Cerebellar cortex (tissue), 1 donor: ENCODE measurements at regions not wholly inside any gene's neighbourhood (a gene's known extent, or its start where the extent isn't known, plus 50 kb on each side); places are given as distances from the start of the nearest gene placed in this dataset.

ENCODE experiments used
- DNase-seq: peaks from one replicate; pipeline ENCODE4 v3.0.0-alpha.2; 2015; ENCODE audit warnings: low spot score

DNA sequence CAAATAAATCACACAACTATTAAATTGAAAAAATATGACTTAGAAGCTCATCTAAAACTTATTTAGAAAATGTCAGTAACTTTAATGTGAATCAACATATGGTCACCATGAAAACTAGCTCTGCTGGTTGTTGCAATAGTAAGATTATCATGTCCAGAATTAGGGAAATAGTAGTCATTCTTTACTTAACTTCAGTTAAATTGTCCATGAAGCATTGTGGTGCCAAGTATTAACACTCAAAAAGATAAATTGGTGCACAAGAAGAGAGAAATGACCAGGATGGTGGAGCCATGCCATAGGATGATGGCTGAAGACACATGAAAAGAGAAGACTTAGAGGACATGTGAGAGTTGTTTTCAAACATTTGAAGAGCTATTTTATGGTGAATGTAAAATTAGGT lies 130.2 kb upstream of the PTGFR start:
- DNase-seq, result no peak

GRCh38 chr1:78367700-78368099 lies 123.1 kb upstream of the PTGFR start:
- DNase-seq, result no peak

GRCh38 chr1:78369546-78369945 lies 121.2 kb upstream of the PTGFR start:
- DNase-seq, result no peak

GRCh38 chr1:78370356-78370755 lies 120.4 kb upstream of the PTGFR start:
- no peak for DNase-seq

GRCh38 chr1:78370779-78371482 lies 119.8 kb upstream of the PTGFR start:
- no peak for DNase-seq

DNA sequence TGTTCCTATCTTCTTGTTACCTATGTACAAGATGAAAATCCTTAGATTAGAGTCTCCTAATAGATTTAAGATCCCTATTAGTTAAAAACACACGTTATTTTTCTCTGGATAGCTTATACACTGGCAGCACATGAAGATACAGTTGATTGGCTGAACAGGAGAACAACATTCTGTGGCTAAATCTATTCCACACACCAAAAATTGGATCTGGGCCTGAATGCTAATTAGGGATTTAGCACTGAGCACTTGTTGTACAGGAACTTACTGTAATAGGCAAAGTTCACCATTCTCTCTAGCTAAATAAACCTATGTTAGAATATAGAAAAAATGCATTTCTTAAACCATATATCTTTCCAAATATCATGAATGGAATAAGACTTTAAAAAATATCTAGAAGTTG lies 117.1 kb upstream of the PTGFR start:
- no peak for DNase-seq

- no peak for DNase-seq
Observed at GRCh38 chr1:78375996-78376395, 114.8 kb upstream of the PTGFR start.

GRCh38 chr1:78377356-78377928 lies 113.3 kb upstream of the PTGFR start:
- no peak for DNase-seq

- DNase-seq, result no peak
Observed at GRCh38 chr1:78383923-78384322, 106.9 kb upstream of the PTGFR start.

- no peak for DNase-seq
Observed at GRCh38 chr1:78385744-78386462, 104.9 kb upstream of the PTGFR start.

- no peak for DNase-seq
Observed at GRCh38 chr1:78387201-78387600, 103.6 kb upstream of the PTGFR start.

- no peak for DNase-seq
Observed at GRCh38 chr1:78387871-78388270, 102.9 kb upstream of the PTGFR start.

DNA sequence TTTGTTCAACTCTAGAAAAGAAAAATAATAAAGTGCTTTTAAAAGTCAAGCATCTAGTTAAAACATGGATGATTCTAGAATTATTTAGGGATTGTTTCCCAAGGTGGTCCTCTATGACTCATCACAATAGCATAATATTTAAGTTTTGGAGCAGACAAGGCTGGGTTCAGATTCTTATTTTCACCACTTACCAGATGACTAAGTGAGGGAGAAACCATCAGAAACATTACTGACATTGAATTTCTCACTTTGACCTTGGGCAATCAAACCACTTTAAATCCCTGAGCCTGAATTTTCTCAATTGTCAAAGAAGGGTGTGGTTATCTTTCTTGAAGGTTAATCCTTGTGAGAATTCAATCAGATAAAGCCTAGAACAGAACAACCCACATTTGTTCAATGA lies 102.5 kb upstream of the PTGFR start:
- DNase-seq, result no peak

- DNase-seq, result no peak
Observed at GRCh38 chr1:78401148-78401547, 89.6 kb upstream of the PTGFR start.

DNA sequence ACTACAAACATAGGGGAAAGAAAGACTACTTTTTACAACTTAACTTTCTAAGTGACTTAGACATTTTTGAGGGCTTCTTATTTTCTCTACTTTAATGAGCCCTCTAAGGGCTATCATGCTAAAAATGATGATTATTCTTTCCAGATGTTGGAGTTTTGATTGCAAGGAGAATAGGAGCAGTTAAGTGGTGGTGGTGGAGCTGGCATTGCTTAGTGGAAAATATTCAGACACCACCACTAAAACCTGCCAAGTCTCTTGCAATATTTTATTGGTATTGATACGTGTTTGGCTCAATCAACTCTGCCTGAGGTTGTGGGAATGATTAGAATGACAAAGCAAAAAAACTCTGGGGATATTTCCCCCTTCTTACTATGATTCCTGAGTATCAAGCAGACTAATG lies 82.6 kb upstream of the PTGFR start:
- no peak for DNase-seq

GRCh38 chr1:78408810-78409209 lies 82.0 kb upstream of the PTGFR start:
- DNase-seq, result no peak

- no peak for DNase-seq
Observed at GRCh38 chr1:78410643-78411042, 80.1 kb upstream of the PTGFR start.

DNA sequence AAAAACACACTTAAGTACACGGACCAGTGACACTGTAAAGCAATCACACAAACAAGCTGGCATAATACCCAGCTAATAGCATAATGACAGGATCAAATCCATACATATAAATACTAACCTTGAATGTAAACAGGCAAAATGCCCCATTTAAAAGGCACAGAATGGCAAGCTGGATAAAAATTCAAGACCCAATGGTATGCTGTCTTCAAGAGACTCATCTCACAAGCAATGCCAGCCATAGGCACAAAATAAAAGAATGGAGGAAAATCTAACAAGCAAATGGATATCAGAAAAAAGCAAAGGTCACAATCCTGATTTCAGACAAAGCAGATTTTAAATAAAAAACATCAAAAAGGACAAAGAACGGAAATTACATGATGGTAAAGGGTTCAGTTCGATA lies 79.1 kb upstream of the PTGFR start:
- DNase-seq, result no peak

- no peak for DNase-seq
Observed at GRCh38 chr1:78415165-78415564, 75.6 kb upstream of the PTGFR start.

- DNase-seq, result no peak
Observed at GRCh38 chr1:78419309-78419708, 71.5 kb upstream of the PTGFR start.

DNA sequence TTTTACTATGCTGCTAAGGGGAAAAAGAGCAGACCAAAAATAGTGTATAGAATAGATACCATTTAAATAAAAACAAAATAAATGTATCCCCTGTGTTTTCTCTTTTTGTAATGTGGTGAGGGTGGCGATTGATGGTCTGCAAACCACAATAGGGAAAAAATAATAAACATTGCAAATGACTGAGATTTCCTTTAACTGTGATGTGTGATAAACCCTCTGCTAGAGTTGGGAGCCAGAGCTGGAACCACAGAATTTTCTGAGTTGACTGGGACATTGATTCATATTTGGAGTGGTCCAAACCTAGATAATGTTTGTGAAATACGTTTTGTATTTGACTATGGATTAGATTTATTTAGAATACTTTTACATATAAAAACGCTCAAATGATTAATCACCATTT lies 70.6 kb upstream of the PTGFR start:
- no peak for DNase-seq

GRCh38 chr1:78420688-78421087 lies 70.1 kb upstream of the PTGFR start:
- DNase-seq, result no peak

- DNase-seq, result no peak
Observed at GRCh38 chr1:78424720-78425119, 66.1 kb upstream of the PTGFR start.

- DNase-seq, result no peak
Observed at GRCh38 chr1:78426408-78426807, 64.4 kb upstream of the PTGFR start.
